Stimulated activated naive B cell treated with anti-CD40 and anti-IgM and Interleukin-4, amounts not matched to agents 10 μg/mL and 1 μg/mL and 100 μg/mL, for 72 hours (primary cell): ENCODE measurements at regions not wholly inside any gene's neighbourhood (a gene's known extent, or its start where the extent isn't known, plus 50 kb on each side); places are given as distances from the start of the nearest gene placed in this dataset.
A peak's percentile ranks its signal among the peaks of the same experiment; 100 is the strongest.
"Not testable (repeated sequence)": the region's sequence is repeated elsewhere in the genome, so short reads cannot be mapped to it uniquely, and the experiment has no call there.

Experiments
- ATAC-seq, 2 donors: fragments of 150-1000 bp; cut with Tn5 transposase; replicated peaks; 2 replicates each; pipeline ENCODE4 v1.10.0; 2021; ENCODE audit warnings: moderate library complexity in 1 of 2
- DNase-seq: peaks from one replicate; pipeline ENCODE4 v3.0.0; 2021
- H3K27ac Mint-ChIP-seq: one replicate; pipeline ENCODE4 v1.8.0; 2022; ENCODE audit warnings: mild to moderate bottlenecking, mixed read lengths
- H3K27me3 Mint-ChIP-seq, 2 donors: one replicate each; pipeline ENCODE4 v1.8.0; 2022; ENCODE audit warnings: mixed read lengths in 2 of 2
- H3K36me3 Mint-ChIP-seq, 2 donors: one replicate each; pipeline ENCODE4 v1.8.0; 2022; ENCODE audit warnings: mixed read lengths in 2 of 2, mild to moderate bottlenecking in 1 of 2
- H3K4me1 Mint-ChIP-seq, 2 donors: one replicate each; pipeline ENCODE4 v1.8.0; 2022; ENCODE audit warnings: mixed read lengths in 2 of 2, mild to moderate bottlenecking in 1 of 2
- H3K4me3 Mint-ChIP-seq, 2 donors: one replicate each; pipeline ENCODE4 v1.8.0; 2022; ENCODE audit warnings: mild to moderate bottlenecking in 2 of 2, mixed read lengths in 2 of 2, moderate library complexity in 1 of 2
- H3K9me3 Mint-ChIP-seq, 2 donors: one replicate each; pipeline ENCODE4 v1.8.0; 2022; ENCODE audit warnings: mixed read lengths in 2 of 2, mild to moderate bottlenecking in 1 of 2

DNA sequence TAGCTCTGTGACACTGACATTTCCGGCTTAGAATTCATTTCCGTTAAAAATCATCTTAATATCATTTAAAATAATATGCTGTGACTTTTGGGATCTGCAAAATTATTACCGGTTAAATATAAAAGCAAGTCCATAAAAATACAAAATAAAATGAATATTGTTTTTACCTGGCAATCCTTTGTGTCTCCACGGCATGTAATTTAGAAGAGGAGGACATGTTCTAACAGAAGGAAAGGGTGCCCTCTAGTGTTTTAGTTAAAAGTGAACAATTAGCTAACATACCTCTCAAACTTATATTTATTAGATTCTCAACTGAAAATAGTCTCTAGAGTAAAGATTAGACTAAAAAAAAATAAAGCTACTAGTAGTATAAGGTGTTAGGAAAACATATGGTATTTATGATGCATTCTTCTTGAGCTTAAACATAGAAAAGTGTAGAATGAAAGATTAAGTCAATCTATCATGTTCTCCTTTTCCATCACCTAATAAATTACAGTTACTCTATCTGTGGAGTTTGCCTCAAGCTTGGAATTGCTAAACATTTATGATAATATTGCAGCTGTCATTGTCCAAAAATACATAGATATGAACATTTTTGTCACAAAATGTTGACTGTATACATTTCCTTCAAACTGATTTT, 676.7 kb upstream of the SPRY2 start:
- H3K27me3 Mint-ChIP-seq = no peaks in the 10 kb centered on the region
- no peaks in the 10 kb centered on the region for H3K4me1 Mint-ChIP-seq
- peaks cover 6 to 7% of the 10 kb centered on the region in 2 donors for H3K9me3 Mint-ChIP-seq
- DNase-seq (no peak), ATAC-seq (peak; percentile 55 to 58)
- no peak overlapping the region for H3K27ac Mint-ChIP-seq
- peaks cover 0 to 5% of the 10 kb centered on the region in 2 donors for H3K36me3 Mint-ChIP-seq
- no peak overlapping the region for H3K4me3 Mint-ChIP-seq

DNA sequence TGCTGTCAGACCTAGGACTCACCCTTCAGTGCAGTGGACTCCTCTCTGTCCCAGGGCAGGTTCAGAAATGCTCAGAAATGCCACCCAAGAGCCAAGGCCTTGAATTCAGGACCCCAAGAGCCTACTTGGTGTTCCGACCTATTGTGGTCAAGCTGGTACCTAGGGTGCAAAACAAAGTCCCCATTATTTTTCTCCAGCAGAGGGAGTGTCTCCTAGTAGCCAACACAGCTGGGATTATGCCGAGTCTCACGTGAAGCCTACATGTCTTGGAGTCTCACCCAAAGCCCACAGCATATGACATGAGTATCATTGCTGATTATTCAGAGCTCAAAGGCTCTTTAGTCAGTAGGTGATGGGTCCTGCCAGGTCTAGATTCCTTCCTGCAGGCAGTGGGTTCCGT, 671.1 kb upstream of the SPRY2 start:
- Mint-ChIP-seq H3K27ac (no peak overlapping the region), H3K36me3 (peaks cover 0 to 3% of the 10 kb centered on the region in 2 donors), H3K4me3 (no peak overlapping the region), H3K4me1 (no peaks in the 10 kb centered on the region), H3K9me3 (peaks cover 6 to 9% of the 10 kb centered on the region in 2 donors), H3K27me3 (no peaks in the 10 kb centered on the region)
- ATAC-seq (no peak), DNase-seq (no peak)

DNA sequence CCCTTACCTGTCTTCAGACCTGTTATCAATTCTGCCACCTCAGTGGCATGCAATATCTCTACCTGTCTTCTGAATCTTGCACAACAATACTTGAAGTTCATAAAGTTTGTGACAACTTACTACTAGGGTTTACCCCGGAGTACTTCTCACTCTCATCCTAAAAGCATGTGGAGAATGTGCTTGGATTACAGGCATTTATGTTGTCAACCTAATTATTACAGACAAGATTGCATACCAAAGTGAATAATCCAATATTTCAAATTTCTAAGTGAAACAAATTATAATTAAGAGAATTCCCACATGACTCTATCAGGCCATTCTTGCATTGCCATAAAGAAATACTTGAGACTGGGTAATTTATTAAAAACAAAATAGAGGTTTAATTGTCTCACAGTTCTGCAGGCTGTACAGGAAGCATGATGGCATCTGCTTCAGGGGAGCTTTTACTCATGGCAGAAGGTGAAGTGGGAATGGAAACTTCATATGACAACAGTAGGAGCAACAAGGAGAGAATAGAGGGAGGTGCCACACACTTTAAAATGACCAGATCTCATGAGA, 661.0 kb upstream of the SPRY2 start:
- H3K9me3 Mint-ChIP-seq = no peaks in the 10 kb centered on the region
- no peaks in the 10 kb centered on the region for H3K36me3 Mint-ChIP-seq
- no peak for DNase-seq
- no peak for ATAC-seq
- H3K4me3 Mint-ChIP-seq = no peak overlapping the region
- no peaks in the 10 kb centered on the region for H3K27me3 Mint-ChIP-seq
- H3K27ac Mint-ChIP-seq = no peak overlapping the region
- no peaks in the 10 kb centered on the region for H3K4me1 Mint-ChIP-seq

DNA sequence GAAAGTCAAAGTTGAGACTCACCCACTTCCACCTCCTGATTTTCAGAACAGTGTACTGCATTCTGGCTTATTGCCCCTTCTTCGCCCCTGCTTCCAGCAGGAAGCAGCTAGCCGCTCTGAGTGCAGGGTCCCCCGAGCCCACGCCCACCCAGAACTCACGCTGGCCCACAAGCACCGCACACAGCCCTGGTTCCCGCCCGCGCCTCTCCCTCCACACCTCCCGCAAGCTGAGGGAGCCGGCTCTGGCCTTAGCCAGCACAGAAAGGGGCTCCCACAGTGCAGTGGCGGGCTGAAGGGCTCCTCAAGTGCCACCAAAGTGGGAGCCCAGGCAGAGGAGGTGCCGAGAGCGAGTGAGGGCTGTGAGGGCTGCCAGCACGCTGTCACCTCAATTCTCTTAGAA, 657.7 kb upstream of the SPRY2 start:
- not testable (repeated sequence) for H3K27ac Mint-ChIP-seq, ATAC-seq, H3K9me3 Mint-ChIP-seq, H3K4me3 Mint-ChIP-seq, H3K4me1 Mint-ChIP-seq, H3K36me3 Mint-ChIP-seq, H3K27me3 Mint-ChIP-seq, DNase-seq

DNA sequence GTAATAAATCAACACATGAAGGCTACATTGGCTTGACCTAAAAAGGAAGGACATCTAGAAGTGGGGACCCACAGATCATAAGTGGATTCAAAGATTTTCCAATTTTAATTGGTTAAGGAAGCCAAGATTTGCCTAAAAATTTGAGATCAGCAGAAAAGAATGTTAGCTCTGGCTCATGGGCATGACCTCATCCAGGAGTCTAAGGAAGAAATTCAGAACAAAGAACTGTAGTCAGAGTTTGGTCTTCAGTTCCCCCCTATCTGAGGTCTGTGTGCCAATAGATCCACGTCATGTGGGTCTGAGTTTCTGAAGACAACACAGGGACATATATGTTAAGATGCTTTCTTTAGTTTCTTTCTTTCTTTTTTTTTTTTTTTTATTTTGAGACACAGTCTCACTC, 648.8 kb upstream of the SPRY2 start:
- DNase-seq (no peak), ATAC-seq (no peak)
- Mint-ChIP-seq H3K4me1 (no peaks in the 10 kb centered on the region), H3K9me3 (peaks cover 6 to 11% of the 10 kb centered on the region in 2 donors), H3K27ac (no peak overlapping the region), H3K27me3 (peaks cover 0 to 6% of the 10 kb centered on the region in 2 donors), H3K36me3 (peaks cover 0 to 2% of the 10 kb centered on the region in 2 donors), H3K4me3 (no peak overlapping the region)

DNA sequence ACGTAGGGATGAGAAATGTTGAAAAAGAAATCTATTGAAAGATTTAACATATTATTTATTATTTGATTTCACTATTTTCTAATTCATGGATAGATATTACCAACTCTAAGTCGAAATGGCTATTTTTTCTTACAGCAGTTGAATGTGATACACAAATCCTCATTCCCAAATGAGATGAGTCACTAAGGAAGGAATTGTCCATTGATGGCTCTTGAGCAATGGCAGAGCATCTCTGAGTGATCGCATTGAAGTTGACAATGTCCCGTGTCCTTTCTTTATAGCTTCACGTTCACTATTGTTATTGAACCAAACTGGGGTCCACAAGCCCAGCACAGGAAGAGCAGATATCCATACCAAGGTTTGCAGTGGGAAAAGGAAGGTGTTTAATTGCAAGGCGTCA, 648.3 kb upstream of the SPRY2 start:
- no peak overlapping the region for H3K27ac Mint-ChIP-seq
- DNase-seq = no peak
- peaks cover 0 to 2% of the 10 kb centered on the region in 2 donors for H3K36me3 Mint-ChIP-seq
- no peak for ATAC-seq
- no peak overlapping the region for H3K4me3 Mint-ChIP-seq
- peaks cover 0 to 6% of the 10 kb centered on the region in 2 donors for H3K27me3 Mint-ChIP-seq
- no peaks in the 10 kb centered on the region for H3K4me1 Mint-ChIP-seq
- peaks cover 6 to 11% of the 10 kb centered on the region in 2 donors for H3K9me3 Mint-ChIP-seq

DNA sequence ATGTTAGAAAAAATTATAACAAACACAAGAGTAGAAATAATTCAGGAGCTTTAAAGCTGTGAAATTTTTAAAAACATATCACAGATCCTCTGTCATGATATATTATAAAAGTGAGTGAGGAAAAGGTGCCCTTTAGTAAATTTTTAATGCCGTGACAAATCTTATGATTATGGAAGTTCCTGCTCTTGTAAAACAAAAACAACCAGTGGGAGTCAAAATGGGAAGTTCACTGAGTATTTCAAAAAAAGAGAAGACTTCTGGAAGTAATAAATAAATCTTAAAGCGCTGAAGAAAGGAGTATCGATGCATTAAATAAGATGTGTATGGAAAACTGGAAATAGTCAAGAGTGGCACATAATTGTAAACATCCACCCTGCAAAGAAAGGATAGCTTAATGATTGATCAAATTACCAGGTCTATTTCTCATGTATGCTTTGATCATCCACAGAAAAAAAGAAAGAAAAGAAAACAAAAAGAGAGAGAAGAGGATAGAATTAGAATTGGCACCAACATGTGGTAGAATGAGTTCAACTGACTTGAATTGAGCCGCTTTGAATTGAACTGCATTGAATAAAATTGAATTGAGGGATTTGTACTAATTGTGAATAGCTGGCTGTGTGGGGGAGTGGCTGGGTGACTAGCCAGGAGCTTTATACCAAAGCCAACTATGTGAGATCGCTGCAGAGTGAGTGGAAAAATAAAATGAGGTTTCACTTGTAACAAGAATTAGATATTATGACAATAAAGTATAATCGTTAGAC, 647.6 kb upstream of the SPRY2 start:
- H3K4me3 Mint-ChIP-seq = no peak overlapping the region
- ATAC-seq = no peak
- no peak overlapping the region for H3K27ac Mint-ChIP-seq

DNA sequence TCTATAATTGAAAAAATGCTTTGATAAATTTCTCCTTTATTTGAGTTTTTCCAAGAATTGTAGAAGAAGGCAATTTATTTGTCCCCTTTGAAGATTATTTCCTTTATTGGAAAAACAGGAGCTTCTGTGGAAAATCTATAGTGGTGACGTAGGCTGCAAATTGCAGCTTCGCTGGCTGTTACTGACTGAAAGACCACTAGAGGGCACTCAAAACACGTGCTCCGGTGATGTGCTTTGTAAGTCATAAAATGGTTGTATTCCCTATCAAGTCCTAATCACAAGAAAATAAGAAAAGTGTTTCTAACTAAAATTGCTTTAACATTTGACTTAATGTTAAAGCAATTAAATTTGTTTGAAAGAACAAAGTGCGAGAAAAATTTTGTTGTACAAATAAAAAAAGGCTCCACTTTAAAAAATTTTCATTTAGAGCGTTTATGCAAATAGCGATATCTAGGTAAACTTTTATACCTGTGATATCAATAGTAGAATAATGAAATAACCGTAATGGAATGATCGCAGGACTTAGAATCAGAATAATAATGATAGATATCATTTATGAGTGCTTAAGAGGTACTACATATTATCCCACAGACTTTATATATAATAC, 638.2 kb upstream of the SPRY2 start:
- DNase-seq = peak; percentile 4
- Mint-ChIP-seq H3K36me3 (peaks cover 0 to 2% of the 10 kb centered on the region in 2 donors), H3K9me3 (peaks cover 2 to 7% of the 10 kb centered on the region in 2 donors), H3K4me3 (no peak overlapping the region), H3K27ac (no peak overlapping the region), H3K4me1 (no peaks in the 10 kb centered on the region), H3K27me3 (no peaks in the 10 kb centered on the region)
- peak; percentile 67 to 77 for ATAC-seq

More for the DNA sequence above, 647.6 kb upstream of the SPRY2 start:
- H3K9me3 Mint-ChIP-seq = peaks cover 6 to 11% of the 10 kb centered on the region in 2 donors
- H3K4me1 Mint-ChIP-seq = no peaks in the 10 kb centered on the region
- peaks cover 0 to 2% of the 10 kb centered on the region in 2 donors for H3K36me3 Mint-ChIP-seq
- H3K27me3 Mint-ChIP-seq = peaks cover 0 to 6% of the 10 kb centered on the region in 2 donors
- DNase-seq = no peak

DNA sequence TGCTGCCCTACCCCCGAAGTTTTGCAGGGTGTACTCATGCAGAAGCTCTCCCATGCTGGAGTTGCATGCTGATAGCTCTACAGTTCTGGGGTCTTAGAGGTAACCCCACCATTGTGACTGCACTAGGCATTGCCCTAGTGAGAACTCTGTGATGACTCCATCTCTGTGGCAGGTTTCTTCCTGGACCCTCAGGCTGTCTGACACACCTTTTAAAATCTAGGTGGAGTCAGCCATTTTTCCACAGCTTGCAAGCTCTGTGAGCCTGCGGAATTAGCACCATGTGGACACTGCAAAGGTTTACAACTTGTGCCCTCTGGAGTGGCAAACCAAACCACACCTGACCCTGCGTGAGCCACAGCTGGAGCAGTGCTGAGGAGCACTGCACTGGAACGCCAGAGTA, 636.2 kb upstream of the SPRY2 start:
- Mint-ChIP-seq H3K9me3 (peaks cover 2 to 7% of the 10 kb centered on the region in 2 donors), H3K4me3 (no peak overlapping the region), H3K4me1 (no peaks in the 10 kb centered on the region), H3K27ac (no peak overlapping the region), H3K27me3 (no peaks in the 10 kb centered on the region), H3K36me3 (peaks cover 0 to 2% of the 10 kb centered on the region in 2 donors)
- DNase-seq (no peak), ATAC-seq (no peak)

DNA sequence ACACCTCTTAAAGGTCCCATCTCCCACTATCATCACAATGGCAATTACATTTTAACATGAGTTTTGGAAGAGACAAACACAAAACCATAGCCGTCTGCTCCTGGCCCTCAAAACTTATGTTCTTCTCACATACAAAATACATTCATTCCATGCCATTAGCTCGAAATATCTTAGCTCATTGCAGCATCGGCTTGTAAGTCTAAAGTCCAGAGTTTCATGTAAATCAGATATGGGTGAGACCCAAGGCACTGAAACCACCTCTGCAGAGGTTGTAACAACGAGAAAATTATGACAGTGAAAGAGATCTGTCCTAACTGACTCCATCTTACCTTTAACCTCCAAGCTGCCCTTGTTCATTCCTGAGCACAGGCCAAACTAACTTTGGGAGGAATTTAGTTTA, 635.0 kb upstream of the SPRY2 start:
- Mint-ChIP-seq H3K36me3 (peaks cover 0 to 1% of the 10 kb centered on the region in 2 donors), H3K27me3 (no peaks in the 10 kb centered on the region), H3K4me1 (no peaks in the 10 kb centered on the region), H3K9me3 (peaks cover 2 to 6% of the 10 kb centered on the region in 2 donors), H3K4me3 (no peak overlapping the region), H3K27ac (no peak overlapping the region)
- ATAC-seq (no peak), DNase-seq (no peak)

DNA sequence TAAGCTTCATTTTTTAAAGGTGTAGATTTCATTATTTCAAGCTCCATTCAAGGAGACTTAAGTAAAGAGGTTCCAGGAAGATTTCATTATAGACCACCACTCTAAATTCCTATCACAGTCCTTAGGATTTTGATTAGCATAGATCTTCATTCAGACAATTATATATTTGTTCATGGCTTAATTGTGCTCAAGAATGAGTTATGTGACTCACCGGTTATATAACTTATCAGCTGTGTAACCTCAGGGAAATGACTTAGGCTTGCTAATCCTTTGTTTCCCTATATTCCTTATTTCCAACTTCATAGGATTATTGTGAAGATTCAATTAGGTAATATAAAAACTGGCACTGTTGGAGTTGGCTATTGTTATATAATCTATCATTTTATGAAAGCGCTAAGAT, 632.8 kb upstream of the SPRY2 start:
- Mint-ChIP-seq H3K27me3 (no peaks in the 10 kb centered on the region), H3K36me3 (no peaks in the 10 kb centered on the region), H3K4me1 (no peaks in the 10 kb centered on the region), H3K27ac (no peak overlapping the region), H3K9me3 (no peaks in the 10 kb centered on the region), H3K4me3 (no peak overlapping the region)
- DNase-seq (no peak), ATAC-seq (no peak)

DNA sequence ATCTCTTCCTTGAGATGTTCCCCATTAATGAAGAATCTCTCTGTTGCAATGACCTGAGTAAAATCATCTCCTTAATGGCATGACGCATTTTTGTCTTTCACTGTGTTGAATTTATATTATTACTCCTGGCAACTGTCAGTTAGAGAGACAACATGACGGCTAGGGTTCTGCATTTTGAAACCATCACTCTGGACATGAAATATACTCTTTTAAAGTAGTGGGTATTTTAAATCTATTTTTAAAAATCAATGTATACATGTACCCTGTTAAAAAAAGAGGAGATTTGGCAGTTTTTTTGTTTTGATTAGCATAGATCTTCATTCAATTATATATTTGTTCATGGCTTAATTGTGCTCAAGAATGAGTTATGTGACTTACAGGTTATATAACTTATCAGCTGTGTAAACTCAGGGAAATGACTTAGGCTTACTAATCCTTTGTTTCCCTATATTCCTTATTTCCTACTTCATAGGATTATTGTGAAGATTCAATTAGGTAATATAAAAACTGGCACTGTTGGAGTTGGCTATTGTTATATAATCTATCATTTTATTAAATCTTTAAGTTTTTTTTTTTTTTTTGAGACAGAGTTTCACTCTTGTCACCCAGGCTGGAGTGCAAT, 632.0 kb upstream of the SPRY2 start:
- H3K4me3 Mint-ChIP-seq = no peak overlapping the region
- ATAC-seq = no peak

DNA sequence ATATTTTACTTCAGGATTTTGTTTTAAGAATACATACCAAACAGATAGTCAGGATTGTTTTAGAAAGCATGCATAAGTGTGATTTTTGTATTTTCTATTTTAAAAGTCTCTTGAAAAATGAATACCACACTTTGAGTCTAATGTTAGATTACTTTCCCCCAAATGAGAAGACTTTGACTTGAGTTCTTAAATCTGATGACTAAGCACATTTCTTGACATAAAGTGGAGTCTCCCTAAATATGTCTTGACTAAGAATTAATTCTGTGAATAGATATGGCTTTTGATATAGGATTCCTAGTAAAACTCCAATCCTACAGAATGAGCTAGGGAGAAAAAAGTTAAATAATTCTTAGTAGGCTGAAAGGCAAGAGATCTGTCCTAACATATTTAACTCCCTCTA, 624.2 kb upstream of the SPRY2 start:
- Mint-ChIP-seq H3K27me3 (no peaks in the 10 kb centered on the region), H3K36me3 (no peaks in the 10 kb centered on the region), H3K4me3 (no peak overlapping the region), H3K4me1 (peaks cover 2 to 12% of the 10 kb centered on the region in 2 donors), H3K9me3 (peaks cover 0 to 2% of the 10 kb centered on the region in 2 donors), H3K27ac (no peak overlapping the region)
- DNase-seq = no peak
- no peak for ATAC-seq

More for the DNA sequence above, 632.0 kb upstream of the SPRY2 start:
- Mint-ChIP-seq H3K27ac (no peak overlapping the region), H3K36me3 (no peaks in the 10 kb centered on the region), H3K27me3 (no peaks in the 10 kb centered on the region), H3K4me1 (no peaks in the 10 kb centered on the region), H3K9me3 (no peaks in the 10 kb centered on the region)
- DNase-seq = no peak

DNA sequence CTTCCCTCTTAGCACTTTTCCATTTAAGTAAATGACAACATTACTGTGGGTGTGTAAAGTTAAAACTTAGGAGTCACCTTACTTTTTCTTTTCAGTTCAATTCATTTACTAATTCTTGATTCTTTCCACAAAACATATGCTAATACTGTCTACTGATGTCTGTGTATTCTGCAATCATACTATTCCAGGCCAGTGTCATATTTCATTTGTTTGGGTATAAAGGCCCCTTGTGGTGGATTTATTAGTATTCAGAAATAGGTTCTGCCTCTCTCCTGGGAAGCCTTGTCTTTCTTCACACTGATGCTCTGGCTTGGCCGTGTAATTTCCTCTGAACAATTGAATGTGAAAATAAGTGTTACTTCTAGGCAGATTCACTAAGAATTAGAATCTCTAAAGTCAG, 621.9 kb upstream of the SPRY2 start:
- DNase-seq (no peak), ATAC-seq (no peak)
- Mint-ChIP-seq H3K4me3 (no peak overlapping the region), H3K9me3 (peaks cover 0 to 2% of the 10 kb centered on the region in 2 donors), H3K4me1 (peaks cover 2 to 12% of the 10 kb centered on the region in 2 donors), H3K36me3 (no peaks in the 10 kb centered on the region), H3K27me3 (no peaks in the 10 kb centered on the region), H3K27ac (no peak overlapping the region)
